ENCODE measurements at regions not wholly inside any gene's neighbourhood (a gene's known extent, or its start where the extent isn't known, plus 50 kb on each side); places are given as distances from the start of the nearest gene placed in this dataset.

DNA sequence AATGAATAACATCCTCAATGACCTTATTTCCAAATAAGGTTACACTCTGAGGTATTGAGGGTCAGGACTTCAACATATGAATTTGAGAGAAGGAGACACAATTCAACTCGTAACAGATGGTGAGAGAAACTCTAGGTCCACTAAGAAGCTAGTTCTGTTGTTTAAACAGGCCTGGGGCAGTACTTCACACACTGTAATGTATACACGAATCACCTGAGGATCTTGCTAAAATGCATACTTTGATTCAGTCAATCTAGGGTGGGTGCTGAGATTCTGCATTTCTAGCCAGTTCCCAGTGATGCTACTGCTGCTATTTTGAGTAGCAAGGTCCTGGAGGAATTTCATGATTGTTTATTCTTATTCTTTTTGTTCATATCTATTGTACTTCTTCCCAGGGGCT is 186.8 kb downstream of the SATB1 start:
- Histone ChIP-seq H3K4me1 (ENCODE audit: control insufficient read depth, insufficient read depth, low read length) (peaks cover 5% of the 10 kb centered on the region), H3K9me3 (ENCODE audit: control insufficient read depth, insufficient read depth, low read length) (no peaks in the 10 kb centered on the region), H3K27ac (ENCODE audit: low read depth, low read length) (no peak overlapping the region), H3K36me3 (ENCODE audit: control insufficient read depth, insufficient read depth, low read length) (no peaks in the 10 kb centered on the region), H3K4me3 (ENCODE audit: low read depth, low read length) (no peak overlapping the region), H3K27me3 (ENCODE audit: control insufficient read depth, insufficient read depth, low read length) (no peaks in the 10 kb centered on the region)
- no peak for DNase-seq (ENCODE audit: low read depth in 4 of 6, low spot score in 6 of 6)
- no CpG with 5 or more reads among the region's 2 CpGs for WGBS (ENCODE audit: insufficient coverage)

- 68% methylated on average over 3 of the region's 5 CpGs for WGBS (ENCODE audit: insufficient coverage)
Measured at GRCh38 chr3:18237251-18238005, 187.7 kb downstream of the SATB1 start.

GRCh38 chr3:18236726-18237125 is 188.4 kb downstream of the SATB1 start:
- no peak for DNase-seq (ENCODE audit: low read depth in 4 of 6, low spot score in 6 of 6)
- Histone ChIP-seq H3K27me3 (ENCODE audit: control insufficient read depth, insufficient read depth, low read length) (no peaks in the 10 kb centered on the region), H3K36me3 (ENCODE audit: control insufficient read depth, insufficient read depth, low read length) (no peaks in the 10 kb centered on the region), H3K4me3 (ENCODE audit: low read depth, low read length) (no peak overlapping the region), H3K9me3 (ENCODE audit: control insufficient read depth, insufficient read depth, low read length) (no peaks in the 10 kb centered on the region), H3K4me1 (ENCODE audit: control insufficient read depth, insufficient read depth, low read length) (peaks cover 5% of the 10 kb centered on the region), H3K27ac (ENCODE audit: low read depth, low read length) (no peak overlapping the region)
- 87% methylated on average over 2 of the region's 2 CpGs for WGBS (ENCODE audit: insufficient coverage)

More at GRCh38 chr3:18237251-18238005, 187.7 kb downstream of the SATB1 start:
- H3K27me3 ChIP-seq (ENCODE audit: control insufficient read depth, insufficient read depth, low read length), result no peaks in the 10 kb centered on the region
- H3K4me1 ChIP-seq (ENCODE audit: control insufficient read depth, insufficient read depth, low read length), result peaks cover 5% of the 10 kb centered on the region
- H3K27ac ChIP-seq (ENCODE audit: low read depth, low read length), result no peak overlapping the region
- DNase-seq (ENCODE audit: low read depth in 4 of 6, low spot score in 6 of 6), result peak in 1 of 6 donors; percentile 22
- no peaks in the 10 kb centered on the region for H3K9me3 ChIP-seq (ENCODE audit: control insufficient read depth, insufficient read depth, low read length)
- H3K36me3 ChIP-seq (ENCODE audit: control insufficient read depth, insufficient read depth, low read length), result no peaks in the 10 kb centered on the region
- H3K4me3 ChIP-seq (ENCODE audit: low read depth, low read length), result no peak overlapping the region

- no CpG with 5 or more reads among the region's 4 CpGs for WGBS (ENCODE audit: insufficient coverage)
- H3K4me3 ChIP-seq (ENCODE audit: low read depth, low read length), result no peak overlapping the region
Measured at GRCh38 chr3:18234717-18235335, 190.3 kb downstream of the SATB1 start.

DNA sequence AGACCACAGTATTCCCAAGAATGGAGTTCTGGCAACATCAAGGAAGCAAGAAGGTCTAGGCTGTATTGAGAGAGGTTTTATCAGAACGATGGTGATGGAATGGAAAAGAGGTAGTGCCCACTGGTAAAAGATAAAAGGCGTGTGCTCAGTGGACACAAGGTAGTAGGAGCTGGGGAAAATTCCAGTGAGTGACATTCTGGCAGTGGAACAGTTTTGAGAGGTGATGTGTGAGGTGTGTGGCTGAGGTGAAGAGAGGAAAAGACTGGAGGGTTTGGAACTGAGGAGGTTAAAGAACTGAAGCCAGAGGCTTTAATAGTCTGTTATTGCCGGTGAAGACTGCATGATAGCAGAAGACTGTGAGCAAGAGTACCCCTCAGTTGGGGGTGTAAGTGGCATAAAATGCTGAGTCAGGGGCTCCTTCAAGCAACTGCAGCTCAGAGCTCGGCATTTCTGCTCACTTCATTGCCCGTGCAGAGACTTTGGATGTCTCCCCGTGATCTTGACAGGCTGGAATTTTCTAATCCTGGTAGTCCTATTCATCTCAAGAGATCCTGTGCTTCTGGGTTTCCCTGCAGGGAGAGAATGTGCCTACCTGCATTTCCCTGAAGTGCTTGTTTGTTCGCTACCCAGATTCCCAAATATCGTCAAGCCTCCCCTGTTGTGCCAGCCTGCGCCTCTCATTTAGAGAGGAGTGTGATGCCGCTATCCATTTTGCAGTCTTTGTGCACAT is 191.0 kb downstream of the SATB1 start:
- WGBS (ENCODE audit: insufficient coverage), result 26% methylated on average over 10 of the region's 10 CpGs
- Histone ChIP-seq H3K27me3 (ENCODE audit: control insufficient read depth, insufficient read depth, low read length) (no peaks in the 10 kb centered on the region), H3K9me3 (ENCODE audit: control insufficient read depth, insufficient read depth, low read length) (no peaks in the 10 kb centered on the region), H3K27ac (ENCODE audit: low read depth, low read length) (no peak overlapping the region), H3K4me1 (ENCODE audit: control insufficient read depth, insufficient read depth, low read length) (peaks cover 5% of the 10 kb centered on the region), H3K4me3 (ENCODE audit: low read depth, low read length) (no peak overlapping the region), H3K36me3 (ENCODE audit: control insufficient read depth, insufficient read depth, low read length) (no peaks in the 10 kb centered on the region)
- peak in 3 of 6 donors; percentile 25 to 80 (median 38) for DNase-seq (ENCODE audit: low read depth in 4 of 6, low spot score in 6 of 6)

More at GRCh38 chr3:18234717-18235335, 190.3 kb downstream of the SATB1 start:
- Histone ChIP-seq H3K27ac (ENCODE audit: low read depth, low read length) (no peak overlapping the region), H3K9me3 (ENCODE audit: control insufficient read depth, insufficient read depth, low read length) (no peaks in the 10 kb centered on the region), H3K27me3 (ENCODE audit: control insufficient read depth, insufficient read depth, low read length) (no peaks in the 10 kb centered on the region), H3K36me3 (ENCODE audit: control insufficient read depth, insufficient read depth, low read length) (no peaks in the 10 kb centered on the region), H3K4me1 (ENCODE audit: control insufficient read depth, insufficient read depth, low read length) (peaks cover 5% of the 10 kb centered on the region)
- no peak for DNase-seq (ENCODE audit: low read depth in 4 of 6, low spot score in 6 of 6)

- Histone ChIP-seq H3K27ac (ENCODE audit: low read depth, low read length) (no peak overlapping the region), H3K9me3 (ENCODE audit: control insufficient read depth, insufficient read depth, low read length) (no peaks in the 10 kb centered on the region), H3K27me3 (ENCODE audit: control insufficient read depth, insufficient read depth, low read length) (no peaks in the 10 kb centered on the region), H3K4me1 (ENCODE audit: control insufficient read depth, insufficient read depth, low read length) (peaks cover 5% of the 10 kb centered on the region), H3K4me3 (ENCODE audit: low read depth, low read length) (no peak overlapping the region), H3K36me3 (ENCODE audit: control insufficient read depth, insufficient read depth, low read length) (no peaks in the 10 kb centered on the region)
- 80% methylated on average over 1 of the region's 3 CpGs for WGBS (ENCODE audit: insufficient coverage)
- no peak for DNase-seq (ENCODE audit: low read depth in 4 of 6, low spot score in 6 of 6)
Measured at GRCh38 chr3:18232317-18232716, 192.8 kb downstream of the SATB1 start.

GRCh38 chr3:18228060-18228459 is 197.1 kb downstream of the SATB1 start:
- whole genome bisulfite sequencing (ENCODE audit: insufficient coverage), result 80% methylated on average over 1 of the region's 1 CpG
- H3K27ac ChIP-seq (ENCODE audit: low read depth, low read length), result no peak overlapping the region
- H3K9me3 ChIP-seq (ENCODE audit: control insufficient read depth, insufficient read depth, low read length), result no peaks in the 10 kb centered on the region
- H3K4me3 ChIP-seq (ENCODE audit: low read depth, low read length), result no peak overlapping the region
- no peak for DNase-seq (ENCODE audit: low read depth in 4 of 6, low spot score in 6 of 6)
- H3K36me3 ChIP-seq (ENCODE audit: control insufficient read depth, insufficient read depth, low read length), result no peaks in the 10 kb centered on the region
- peaks cover 3% of the 10 kb centered on the region for H3K4me1 ChIP-seq (ENCODE audit: control insufficient read depth, insufficient read depth, low read length)
- H3K27me3 ChIP-seq (ENCODE audit: control insufficient read depth, insufficient read depth, low read length), result no peaks in the 10 kb centered on the region

- H3K4me3 ChIP-seq (ENCODE audit: low read depth, low read length), result no peak overlapping the region
- no peaks in the 10 kb centered on the region for H3K27me3 ChIP-seq (ENCODE audit: control insufficient read depth, insufficient read depth, low read length)
- H3K36me3 ChIP-seq (ENCODE audit: control insufficient read depth, insufficient read depth, low read length), result no peaks in the 10 kb centered on the region
- no peaks in the 10 kb centered on the region for H3K9me3 ChIP-seq (ENCODE audit: control insufficient read depth, insufficient read depth, low read length)
- peaks cover 3% of the 10 kb centered on the region for H3K4me1 ChIP-seq (ENCODE audit: control insufficient read depth, insufficient read depth, low read length)
- DNase-seq (ENCODE audit: low read depth in 4 of 6, low spot score in 6 of 6), result no peak
- 80% methylated on average over 1 of the region's 3 CpGs for WGBS (ENCODE audit: insufficient coverage)
- no peak overlapping the region for H3K27ac ChIP-seq (ENCODE audit: low read depth, low read length)
Measured at GRCh38 chr3:18225709-18226108, 199.4 kb downstream of the SATB1 start.

DNA sequence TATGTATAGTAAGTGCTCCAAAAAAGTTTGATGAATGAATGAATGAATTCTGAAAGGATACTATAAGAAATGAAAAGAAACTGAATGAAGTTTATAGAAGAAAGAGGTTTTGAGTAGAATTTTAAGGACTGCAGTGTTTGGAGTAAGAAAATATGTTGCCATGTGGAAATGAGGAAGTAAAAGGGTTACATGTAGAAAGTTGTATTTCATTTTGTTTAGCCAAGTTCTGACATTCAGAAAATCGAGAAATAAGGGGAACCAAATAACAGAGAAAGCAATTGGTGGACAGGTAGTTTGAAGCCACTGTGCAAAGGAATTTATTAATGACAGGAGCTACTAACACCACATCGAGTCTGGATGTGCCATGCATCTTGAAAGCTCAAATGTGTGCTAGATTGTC is 200.7 kb downstream of the SATB1 start:
- H3K4me1 ChIP-seq (ENCODE audit: control insufficient read depth, insufficient read depth, low read length), result peaks cover 3% of the 10 kb centered on the region
- no peak for DNase-seq (ENCODE audit: low read depth in 4 of 6, low spot score in 6 of 6)
- no peaks in the 10 kb centered on the region for H3K9me3 ChIP-seq (ENCODE audit: control insufficient read depth, insufficient read depth, low read length)
- H3K36me3 ChIP-seq (ENCODE audit: control insufficient read depth, insufficient read depth, low read length), result no peaks in the 10 kb centered on the region
- no peak overlapping the region for H3K27ac ChIP-seq (ENCODE audit: low read depth, low read length)
- no peak overlapping the region for H3K4me3 ChIP-seq (ENCODE audit: low read depth, low read length)
- no peaks in the 10 kb centered on the region for H3K27me3 ChIP-seq (ENCODE audit: control insufficient read depth, insufficient read depth, low read length)
- WGBS (ENCODE audit: insufficient coverage), result 60% methylated on average over 2 of the region's 2 CpGs
